Hippocampal formation (tissue), 2 donors: ENCODE measurements at regions not wholly inside any gene's neighbourhood (a gene's known extent, or its start where the extent isn't known, plus 50 kb on each side); places are given as distances from the start of the nearest gene placed in this dataset.
"Not testable (repeated sequence)": the region's sequence is repeated elsewhere in the genome, so short reads cannot be mapped to it uniquely, and the experiment has no call there.

Experiments
- DNase-seq, 2 donors: peaks; one replicate each; lab custom pipeline; 2025; lab: John Stamatoyannopoulos, UW

GRCh38 chr3:87793337-87793877 is 265.4 kb downstream of the CGGBP1 start:
- no peak for DNase-seq

DNA sequence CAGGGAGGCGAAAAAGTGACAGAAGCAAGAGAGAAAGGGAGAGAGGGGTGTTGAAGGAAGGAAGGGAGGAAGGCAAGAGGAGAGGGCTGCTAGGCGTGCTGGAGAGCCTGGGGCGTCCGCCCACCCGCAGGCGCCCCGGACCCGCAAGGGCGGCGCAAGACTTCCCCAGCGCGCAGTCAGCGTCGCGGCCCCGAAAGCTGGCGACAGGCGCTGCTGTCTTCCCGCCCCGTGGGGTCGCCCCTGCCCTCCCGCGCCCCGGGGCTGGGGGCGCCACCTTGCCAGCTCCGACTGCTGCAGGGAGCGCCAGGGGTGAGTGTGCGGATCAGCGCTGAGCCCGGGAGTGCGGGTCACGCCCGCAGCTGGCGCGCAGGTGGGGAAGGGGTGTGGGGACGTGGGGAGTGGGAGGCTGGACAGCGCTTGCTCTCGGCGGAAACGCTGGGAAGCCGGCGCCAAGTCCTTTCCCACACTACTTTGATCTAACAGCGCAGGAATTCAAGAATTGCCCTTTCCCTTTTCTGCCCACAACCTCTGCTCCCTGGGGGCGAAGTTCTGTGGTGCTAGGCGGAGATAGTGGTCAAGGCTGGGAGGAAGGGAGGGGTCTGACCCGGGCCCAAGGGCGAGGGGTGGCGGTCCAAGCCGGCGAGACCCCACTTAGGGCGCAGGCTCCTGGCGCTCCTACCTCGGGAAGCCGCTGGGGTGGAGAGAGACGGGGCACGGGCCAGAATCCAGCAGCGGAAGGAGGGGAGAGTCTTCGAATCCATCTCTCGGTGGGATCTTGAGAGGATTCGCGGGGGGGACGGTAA is 266.1 kb downstream of the CGGBP1 start, which contains the start of gene HTR1F:
Gene HTR1F (plus strand): TSS at position 173 of the 803 bp plus-strand sequence.
- DNase-seq, result no peak

- DNase-seq, result no peak
Measured at GRCh38 chr3:87792198-87792533, 266.6 kb downstream of the CGGBP1 start.

DNA sequence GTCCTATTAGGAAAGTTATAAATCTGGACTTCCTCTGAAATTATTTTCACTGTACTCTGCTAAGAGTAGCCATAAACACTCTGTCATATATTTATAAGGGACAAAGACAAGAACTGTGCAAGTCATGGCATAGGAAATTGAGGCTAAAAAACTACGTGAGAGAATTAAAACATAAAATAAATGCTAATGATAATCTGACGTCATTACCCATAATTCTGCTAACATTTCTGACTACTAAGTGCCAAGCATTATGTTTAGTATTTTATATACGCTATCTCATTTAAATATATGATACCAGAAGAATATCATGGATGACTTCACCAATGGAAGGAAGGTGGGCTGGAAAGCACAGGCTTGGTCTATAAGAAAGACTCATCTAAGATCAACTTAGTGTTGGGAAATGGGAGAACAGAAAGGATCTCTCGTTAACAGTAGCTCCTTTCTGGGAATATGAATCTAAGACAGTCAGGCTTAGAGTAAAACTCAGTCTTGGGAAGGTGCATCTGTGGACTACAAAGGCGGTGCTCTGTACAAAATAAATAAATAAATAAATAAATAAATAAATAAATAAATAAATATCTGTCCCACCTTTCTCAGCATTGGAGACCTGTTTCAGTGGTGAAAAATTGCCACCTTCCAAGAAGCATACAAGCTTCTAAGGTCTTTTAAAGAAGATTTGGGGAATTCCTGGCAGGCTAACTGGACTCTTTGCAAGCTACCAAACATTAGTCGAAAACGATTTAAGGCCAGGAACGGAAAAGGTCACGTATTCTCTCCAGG is 267.4 kb downstream of the CGGBP1 start:
- no peak for DNase-seq

- not testable (repeated sequence) for DNase-seq
Measured at GRCh38 chr3:87789049-87789448, 269.8 kb downstream of the CGGBP1 start.

GRCh38 chr3:87788516-87788915 is 270.3 kb downstream of the CGGBP1 start:
- DNase-seq, result no peak

GRCh38 chr3:87780811-87781210 is 278.0 kb downstream of the CGGBP1 start:
- DNase-seq, result no peak

DNA sequence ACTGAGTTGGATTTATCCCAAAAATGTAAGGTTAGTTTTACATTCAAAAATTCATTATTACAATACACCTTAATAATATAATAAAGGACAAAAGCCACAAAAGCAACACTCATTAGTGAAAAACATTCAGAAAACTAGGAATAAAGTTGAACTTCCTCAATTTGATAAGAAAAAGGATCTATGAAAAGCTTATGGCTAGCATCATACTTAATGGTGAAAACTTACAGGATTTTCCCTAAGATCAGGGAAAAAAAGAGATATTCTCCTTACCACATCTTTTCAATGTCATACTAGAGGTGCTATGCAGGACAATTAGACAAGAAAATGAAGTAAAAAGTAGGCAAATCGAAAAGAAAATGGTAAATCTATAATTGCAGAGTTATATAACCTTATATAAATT is 279.9 kb downstream of the CGGBP1 start:
- DNase-seq, result no peak

GRCh38 chr3:87771337-87772192 is 287.2 kb downstream of the CGGBP1 start:
- DNase-seq, result no peak

- no peak for DNase-seq
Measured at GRCh38 chr3:87766721-87767120, 292.1 kb downstream of the CGGBP1 start.

DNA sequence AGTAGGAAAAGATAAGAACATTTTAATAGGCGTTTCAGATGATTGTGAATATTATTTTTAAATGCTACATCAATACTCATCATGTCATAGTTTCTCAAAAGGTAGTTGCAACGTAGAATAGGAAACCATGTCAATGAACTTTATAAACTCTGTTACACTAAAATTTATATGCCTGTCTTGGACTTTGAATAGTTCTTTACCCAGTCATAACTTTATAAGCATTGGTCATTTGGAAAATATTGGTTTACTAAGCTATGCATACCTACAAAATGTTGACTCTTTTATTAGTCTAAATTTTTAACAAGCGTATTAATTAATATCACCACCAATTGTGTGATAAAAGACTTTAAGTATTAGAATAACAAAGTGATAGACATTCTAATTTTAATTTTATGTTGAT is 293.5 kb downstream of the CGGBP1 start:
- no peak for DNase-seq

GRCh38 chr3:87761795-87762194 is 297.0 kb downstream of the CGGBP1 start:
- DNase-seq, result no peak

DNA sequence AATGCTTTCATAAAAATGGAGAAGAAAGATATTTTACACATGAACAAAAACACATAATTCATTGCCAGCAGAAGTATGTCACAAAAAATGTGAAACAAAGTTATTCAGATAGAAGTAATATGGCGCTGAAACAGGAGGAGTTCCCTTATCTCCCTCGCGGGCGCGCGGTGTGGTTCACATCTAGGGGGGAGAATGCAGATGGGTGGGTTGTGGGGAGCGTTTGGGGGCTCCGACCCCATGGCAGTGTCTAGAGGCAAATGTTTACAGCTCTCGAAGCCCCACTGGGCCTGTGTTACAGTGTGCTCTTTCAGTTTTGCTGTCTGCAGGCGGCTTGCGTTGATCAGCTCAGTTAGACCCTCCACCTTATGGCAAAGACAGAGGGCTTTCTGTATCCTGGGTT is 297.5 kb downstream of the CGGBP1 start:
- no peak for DNase-seq

DNA sequence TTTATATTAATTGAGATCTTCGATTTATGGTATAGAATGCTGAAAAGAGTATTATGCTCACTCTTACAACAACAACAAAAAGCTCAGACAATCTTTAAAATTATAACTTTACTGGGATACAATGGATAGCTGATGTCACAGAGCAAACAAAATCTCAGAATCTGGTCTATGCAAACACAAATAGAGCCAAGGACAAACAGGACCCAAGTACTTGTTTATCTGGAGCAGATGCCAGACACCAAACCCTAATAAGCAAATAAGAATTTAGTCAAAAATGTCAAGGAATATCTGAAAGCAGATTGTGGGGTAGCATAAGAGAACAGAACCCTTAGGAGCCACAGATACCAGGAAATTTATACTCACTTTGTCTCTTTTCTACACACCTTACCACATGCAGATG is 302.2 kb downstream of the CGGBP1 start:
- no peak for DNase-seq

- no peak for DNase-seq
Measured at GRCh38 chr3:87755852-87756251, 303.0 kb downstream of the CGGBP1 start.

DNA sequence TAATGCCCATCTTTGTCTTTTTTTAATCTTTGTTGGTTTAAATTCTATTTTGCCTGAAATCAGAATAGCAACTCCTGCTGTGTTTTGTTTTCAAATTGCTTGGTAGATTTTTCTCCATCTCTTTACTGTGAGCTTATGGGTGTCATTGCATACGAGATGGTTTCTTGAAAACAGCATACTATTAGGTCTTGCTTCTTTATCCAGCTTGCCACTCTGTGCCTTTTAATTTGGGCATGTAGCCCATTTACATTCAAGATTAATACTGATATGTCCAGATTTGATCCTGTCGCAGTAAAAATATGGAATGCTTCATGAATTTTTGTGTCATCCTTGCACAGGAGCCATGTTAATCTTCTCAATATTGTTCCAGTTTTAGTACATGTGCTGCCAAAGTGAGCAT is 316.6 kb downstream of the CGGBP1 start:
- no peak for DNase-seq

DNA sequence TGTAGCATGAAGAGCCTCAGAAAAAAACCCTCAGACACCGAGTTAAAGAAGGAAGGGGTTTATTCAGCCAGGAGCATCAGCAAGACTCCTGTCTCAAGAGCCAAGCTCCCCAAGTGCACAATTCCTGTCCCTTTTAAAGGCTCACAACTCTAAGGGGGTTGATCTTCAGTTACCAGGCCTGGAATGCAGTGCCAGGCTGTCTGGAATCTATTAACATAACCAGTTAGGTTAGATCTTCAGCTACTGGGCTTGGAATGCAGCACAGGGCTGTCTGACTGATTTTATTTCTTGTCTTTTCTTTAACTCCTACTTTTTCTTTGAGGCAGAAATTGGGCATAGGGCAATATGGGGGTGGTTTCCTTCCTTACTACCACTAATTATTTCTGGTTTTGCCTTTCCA is 317.9 kb downstream of the CGGBP1 start:
- DNase-seq, result not testable (repeated sequence)

DNA sequence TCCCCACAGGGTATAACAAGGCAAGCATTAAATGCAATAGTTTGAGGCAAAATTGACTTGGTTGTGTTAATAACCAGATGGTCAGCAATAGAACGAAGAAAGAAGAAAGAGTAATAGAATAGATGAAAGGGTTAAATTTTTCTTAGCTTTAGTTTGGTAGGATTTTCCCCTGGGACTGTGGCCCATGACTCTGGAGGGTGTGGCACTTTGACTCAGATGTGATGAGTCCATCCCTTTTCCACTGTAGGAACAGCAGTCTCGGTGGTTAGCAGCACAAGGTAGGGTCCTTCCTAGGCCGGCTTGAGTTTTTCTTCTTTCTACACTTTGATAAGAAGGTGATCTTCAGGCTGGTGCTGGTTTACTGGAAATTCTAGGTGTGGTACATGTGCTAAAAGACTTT is 321.0 kb downstream of the CGGBP1 start:
- not testable (repeated sequence) for DNase-seq

- no peak for DNase-seq
Measured at GRCh38 chr3:87733671-87734367, 325.0 kb downstream of the CGGBP1 start.

GRCh38 chr3:87732294-87732693 is 326.5 kb downstream of the CGGBP1 start:
- DNase-seq, result no peak

- DNase-seq, result no peak
Measured at GRCh38 chr3:87727783-87728182, 331.0 kb downstream of the CGGBP1 start.
